GM12878 (cell line): ENCODE measurements at regions not wholly inside any gene's neighbourhood (a gene's known extent, or its start where the extent isn't known, plus 50 kb on each side); places are given as distances from the start of the nearest gene placed in this dataset.

ENCODE experiments used
- ATAC-seq: fragments of 200-7000 bp; cut with Tn5 transposase; 3 replicates; pipeline ENCODE4 v1.9.1; 2020; ENCODE audit warnings: mild to moderate bottlenecking, moderate library complexity
- BruUV-seq: library from RNA; stranded (reverse); fragments of 400-500 nt; replicated peaks from 2 replicates; lab custom pipeline; 2021; lab: Mats Ljungman, UMichigan
- CTCF ChIA-PET: fragments of 300-600 bp; sonication (Branson Sonifier 250); formaldehyde crosslinking; extraction: SDS; loops from one replicate; lab custom pipeline; 2021; ENCODE audit warnings: inconsistent platforms; lab: Yijun Ruan, JAX
- POLR2A ChIA-PET: fragments of 350-600 bp; formaldehyde crosslinking; extraction: SDS; loops from one replicate; lab custom pipeline; 2021; ENCODE audit warnings: inconsistent platforms; lab: Charles Lee
- RAD21 ChIA-PET: fragments of 300-600 bp; sonication (Branson Sonifier 250); formaldehyde crosslinking; loops from one replicate; lab custom pipeline; 2023; ENCODE audit warnings: antibody characterized with exemption; ENCODE audit not compliant: unreplicated experiment; lab: Charles Lee
- SMC1A ChIA-PET: fragments of 300-600 bp; sonication (Branson Sonifier 250); formaldehyde crosslinking; loops from one replicate; lab custom pipeline; 2023; ENCODE audit not compliant: unreplicated experiment, uncharacterized antibody; lab: Charles Lee
- DNase-seq: peaks from one replicate; pipeline ENCODE4 v3.0.0-alpha.2; 2011; ENCODE audit warnings: low read depth, low spot score
- FAIRE-seq: peaks from 3 replicates; lab custom pipeline; 2011; peaks lifted over from hg19 to GRCh38; lab: Jason Lieb, UNC
- H2AFZ ChIP-seq: 2 replicates; pipeline ENCODE4 v1.6.0; 2011; ENCODE audit warnings: low read depth, low read length, control low read depth; ENCODE audit not compliant: control insufficient read depth
- H3K27ac ChIP-seq: 2 replicates; pipeline ENCODE4 v1.5.1; 2011; ENCODE audit warnings: control low read depth; ENCODE audit not compliant: control insufficient read depth, insufficient read depth
- H3K27me3 ChIP-seq, 2 experiments: replicated peaks in 1 of 2; 2 replicates each; pipeline versions ENCODE4 v1.6.0 to v1.6.1; 2011; ENCODE audit warnings: low read length in 1 of 2; ENCODE audit not compliant: control insufficient read depth in 2 of 2, insufficient read depth in 2 of 2
- H3K36me3 ChIP-seq, 2 experiments: 2 replicates each; pipeline ENCODE4 v1.5.1; 2011; ENCODE audit warnings: low read length in 1 of 2; ENCODE audit not compliant: control insufficient read depth in 2 of 2, insufficient read depth in 2 of 2
- H3K4me1 ChIP-seq: 2 replicates; pipeline ENCODE4 v1.6.1; 2011; ENCODE audit warnings: mild to moderate bottlenecking, low read length, moderate library complexity, mixed read lengths; ENCODE audit not compliant: control insufficient read depth, insufficient read depth
- H3K4me2 ChIP-seq: 2 replicates; pipeline ENCODE4 v1.6.0; 2011; ENCODE audit warnings: control low read depth; ENCODE audit not compliant: control insufficient read depth, insufficient read depth
- H3K4me3 ChIP-seq: fragments of 200-600 bp; sonication (generic); 2 replicates; pipeline ENCODE4 v1.5.1; 2016
- H3K79me2 ChIP-seq: 2 replicates; pipeline ENCODE4 v1.6.0; 2011; ENCODE audit warnings: low read length; ENCODE audit not compliant: control insufficient read depth, insufficient read depth
- H3K9ac ChIP-seq: 2 replicates; pipeline ENCODE4 v1.8.0; 2011; ENCODE audit warnings: low read length, control low read depth, mixed read lengths; ENCODE audit not compliant: control insufficient read depth, insufficient read depth
- H3K9me3 ChIP-seq: replicated peaks from 3 replicates; pipeline ENCODE4 v1.5.1; 2011; ENCODE audit warnings: mild to moderate bottlenecking, low read length; ENCODE audit not compliant: control insufficient read depth, insufficient read depth
- H4K20me1 ChIP-seq: 2 replicates; pipeline ENCODE4 v1.6.0; 2011; ENCODE audit not compliant: control insufficient read depth, insufficient read depth
- CHD1 ChIP-seq: IDR thresholded peaks from 2 replicates; pipeline ENCODE4 v1.6.1; 2012; ENCODE audit warnings: low read depth, low read length, improper control_type of control experiment
- NFXL1 ChIP-seq: fragments of 450-650 bp; IDR thresholded peaks from 2 replicates; pipeline ENCODE4 v1.6.1; 2017; ENCODE audit warnings: antibody characterized with exemption, mild to moderate bottlenecking, borderline replicate concordance
- SMAD5 ChIP-seq: IDR thresholded peaks from 2 replicates; pipeline ENCODE4 v1.6.1; 2016; ENCODE audit warnings: antibody characterized with exemption, low read depth
- SMC3 ChIP-seq: IDR thresholded peaks from 2 replicates; pipeline ENCODE4 v1.6.1; 2011; ENCODE audit warnings: low read length, improper control_type of control experiment, borderline replicate concordance
- SUPT20H ChIP-seq: IDR thresholded peaks from 2 replicates; pipeline ENCODE4 v1.6.1; 2011; ENCODE audit warnings: low read depth, mild to moderate bottlenecking, low read length, moderate library complexity, borderline replicate concordance; ENCODE audit not compliant: control insufficient read depth
- TAF1 ChIP-seq: IDR thresholded peaks from 2 replicates; pipeline ENCODE4 v1.6.1; 2011; ENCODE audit warnings: mild to moderate bottlenecking, low read depth, low read length, borderline replicate concordance
- WGBS: methylation state at CpG from one replicate; pipeline ENCODE4 v1.1.6; 2016; ENCODE audit warnings: low lambda C conversion rate; ENCODE audit not compliant: insufficient replicate concordance, insufficient coverage; ENCODE audit errors: missing lambda C conversion rate; 5-methylcytosine and 5-hydroxymethylcytosine counted together
- in situ Hi-C: fragments of 300-500 bp; cut with MboI; formaldehyde crosslinking; loops from 9 replicates; pipeline ENCODE4 v1.14.3; 2018; ENCODE audit warnings: mixed read lengths
- intact Hi-C: fragments of 100-400 bp; cut with micrococcal nuclease; formaldehyde crosslinking; loops from one replicate; pipeline ENCODE4 v1.14.2; 2022; ENCODE audit not compliant: unreplicated experiment
- TF ChIP-seq, protein P1 (sequence below): fragments of 450-650 bp; IDR thresholded peaks from 2 replicates; pipeline ENCODE4 v1.6.1; 2016; ENCODE audit warnings: mild to moderate bottlenecking, moderate library complexity, borderline replicate concordance

DNA sequence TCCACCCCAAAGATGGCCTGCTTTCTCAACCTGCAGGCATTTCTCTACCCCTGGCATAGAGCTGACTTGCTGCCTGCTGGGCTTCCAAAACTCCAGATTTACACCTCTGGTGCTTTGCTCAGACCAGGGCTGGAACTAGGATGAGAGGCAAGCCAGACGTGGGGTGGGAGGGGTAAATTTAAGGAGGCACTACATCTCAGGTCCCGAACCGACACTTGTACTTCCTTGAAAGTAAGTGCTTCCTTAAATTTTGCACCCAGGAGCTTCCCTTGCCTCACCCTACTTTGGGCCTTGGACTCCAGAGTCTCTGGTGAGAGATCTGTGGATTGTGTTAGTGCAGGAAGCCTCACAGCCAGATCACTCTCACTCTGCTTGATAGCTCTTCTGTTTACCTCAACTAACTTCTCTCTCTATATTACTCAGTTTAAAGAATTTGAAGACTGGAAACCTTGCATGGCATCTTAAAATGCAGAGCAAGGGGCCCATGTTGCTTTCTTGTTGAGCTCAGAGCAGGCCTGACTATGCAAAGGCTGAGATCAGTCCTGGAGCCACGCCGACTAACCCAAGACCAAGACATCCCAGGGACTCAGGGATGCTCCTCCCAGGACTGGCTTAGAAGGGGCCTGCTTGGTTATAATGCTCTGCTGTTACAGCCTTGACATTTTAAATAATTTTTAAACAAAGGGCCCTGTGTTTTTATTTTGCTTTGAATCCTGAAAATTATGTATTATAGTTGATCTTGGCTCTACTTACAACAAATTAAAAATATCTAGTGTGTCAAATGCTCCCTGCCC lies 145.0 kb upstream of the LEF1 start (continued):
- TF ChIP-seq NFXL1 (no peak), SUPT20H (no peak), SMC3 (no peak), CHD1 (no peak)

DNA sequence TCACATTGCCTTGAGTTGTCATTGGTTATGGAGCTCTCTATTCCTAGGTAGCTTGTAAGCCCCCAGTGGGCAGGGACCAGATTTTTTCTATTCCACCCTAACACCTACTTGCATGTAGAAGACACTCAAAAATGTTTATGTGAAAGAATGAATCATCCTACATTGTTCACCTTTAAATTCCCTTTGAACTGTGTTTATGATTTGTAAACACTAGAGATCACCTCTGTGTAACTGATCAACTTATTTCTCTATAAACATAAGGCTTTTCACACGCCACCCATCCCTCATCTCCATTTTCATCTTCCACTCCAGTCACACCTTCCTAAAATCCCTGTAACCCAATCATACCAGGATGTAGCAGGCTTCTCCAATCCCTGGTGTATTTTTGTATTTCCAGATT lies 142.6 kb upstream of the LEF1 start:
- Histone ChIP-seq H3K36me3 (no peaks in the 10 kb centered on the region), H3K4me1 (no peaks in the 10 kb centered on the region), H3K9ac (no peak overlapping the region), H3K27ac (no peak overlapping the region), H3K9me3 (no peaks in the 10 kb centered on the region), H4K20me1 (no peaks in the 10 kb centered on the region), H3K27me3 (peaks cover 2 to 4% of the 10 kb centered on the region in 2 experiments; a peak in 2 of 4 replicates), H2AFZ (no peak overlapping the region), H3K4me2 (no peak overlapping the region), H3K79me2 (no peaks in the 10 kb centered on the region), H3K4me3 (no peak overlapping the region)
- WGBS, result 0% methylated on average over 1 of the region's 1 CpG
- POLR2A ChIA-PET, result no interaction called here
- SMC1A ChIA-PET, result no interaction called here
- ATAC-seq (no peak), FAIRE-seq (no peak), DNase-seq (no peak)
- CTCF ChIA-PET, result no interaction called here
- BruUV-seq, result no TSS peak
- in situ Hi-C loops, result no loop called here
- RAD21 ChIA-PET, result no interaction called here
- TF ChIP-seq TAF1, result no peak
- TF ChIP-seq, protein P1, sequence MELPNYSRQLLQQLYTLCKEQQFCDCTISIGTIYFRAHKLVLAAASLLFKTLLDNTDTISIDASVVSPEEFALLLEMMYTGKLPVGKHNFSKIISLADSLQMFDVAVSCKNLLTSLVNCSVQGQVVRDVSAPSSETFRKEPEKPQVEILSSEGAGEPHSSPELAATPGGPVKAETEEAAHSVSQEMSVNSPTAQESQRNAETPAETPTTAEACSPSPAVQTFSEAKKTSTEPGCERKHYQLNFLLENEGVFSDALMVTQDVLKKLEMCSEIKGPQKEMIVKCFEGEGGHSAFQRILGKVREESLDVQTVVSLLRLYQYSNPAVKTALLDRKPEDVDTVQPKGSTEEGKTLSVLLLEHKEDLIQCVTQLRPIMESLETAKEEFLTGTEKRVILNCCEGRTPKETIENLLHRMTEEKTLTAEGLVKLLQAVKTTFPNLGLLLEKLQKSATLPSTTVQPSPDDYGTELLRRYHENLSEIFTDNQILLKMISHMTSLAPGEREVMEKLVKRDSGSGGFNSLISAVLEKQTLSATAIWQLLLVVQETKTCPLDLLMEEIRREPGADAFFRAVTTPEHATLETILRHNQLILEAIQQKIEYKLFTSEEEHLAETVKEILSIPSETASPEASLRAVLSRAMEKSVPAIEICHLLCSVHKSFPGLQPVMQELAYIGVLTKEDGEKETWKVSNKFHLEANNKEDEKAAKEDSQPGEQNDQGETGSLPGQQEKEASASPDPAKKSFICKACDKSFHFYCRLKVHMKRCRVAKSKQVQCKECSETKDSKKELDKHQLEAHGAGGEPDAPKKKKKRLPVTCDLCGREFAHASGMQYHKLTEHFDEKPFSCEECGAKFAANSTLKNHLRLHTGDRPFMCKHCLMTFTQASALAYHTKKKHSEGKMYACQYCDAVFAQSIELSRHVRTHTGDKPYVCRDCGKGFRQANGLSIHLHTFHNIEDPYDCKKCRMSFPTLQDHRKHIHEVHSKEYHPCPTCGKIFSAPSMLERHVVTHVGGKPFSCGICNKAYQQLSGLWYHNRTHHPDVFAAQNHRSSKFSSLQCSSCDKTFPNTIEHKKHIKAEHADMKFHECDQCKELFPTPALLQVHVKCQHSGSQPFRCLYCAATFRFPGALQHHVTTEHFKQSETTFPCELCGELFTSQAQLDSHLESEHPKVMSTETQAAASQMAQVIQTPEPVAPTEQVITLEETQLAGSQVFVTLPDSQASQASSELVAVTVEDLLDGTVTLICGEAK, result no peak
- TF ChIP-seq SMAD5, result no peak
- intact Hi-C loops, result no loop called here
